CD4-positive, alpha-beta T cell treated with Interleukin-17A for 1 hour (primary cell): ENCODE measurements at regions not wholly inside any gene's neighbourhood (a gene's known extent, or its start where the extent isn't known, plus 50 kb on each side); places are given as distances from the start of the nearest gene placed in this dataset.

Experiments
- DNase-seq: peaks from one replicate; pipeline ENCODE4 v3.0.0-alpha.2; 2020

DNA sequence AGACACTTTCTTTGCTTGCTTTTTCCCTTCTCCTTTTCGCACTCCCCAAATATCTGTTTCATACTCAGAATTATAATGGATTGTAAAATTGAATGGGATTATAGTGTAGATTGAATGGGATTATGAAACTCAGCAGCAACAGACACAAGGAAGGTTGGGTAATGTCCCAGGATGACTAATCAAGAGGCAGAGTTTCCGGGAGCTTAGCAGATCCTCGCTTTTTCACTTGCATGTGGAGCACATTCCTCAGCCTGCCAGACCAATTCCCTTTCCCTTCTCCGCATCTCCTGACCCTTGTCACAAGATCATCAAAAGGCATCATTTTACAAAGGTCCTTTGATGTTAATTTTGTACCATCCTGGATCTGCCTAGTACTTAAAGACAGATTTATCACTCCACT, 55.1 kb upstream of the SLC1A1 start:
- no peak for DNase-seq

DNA sequence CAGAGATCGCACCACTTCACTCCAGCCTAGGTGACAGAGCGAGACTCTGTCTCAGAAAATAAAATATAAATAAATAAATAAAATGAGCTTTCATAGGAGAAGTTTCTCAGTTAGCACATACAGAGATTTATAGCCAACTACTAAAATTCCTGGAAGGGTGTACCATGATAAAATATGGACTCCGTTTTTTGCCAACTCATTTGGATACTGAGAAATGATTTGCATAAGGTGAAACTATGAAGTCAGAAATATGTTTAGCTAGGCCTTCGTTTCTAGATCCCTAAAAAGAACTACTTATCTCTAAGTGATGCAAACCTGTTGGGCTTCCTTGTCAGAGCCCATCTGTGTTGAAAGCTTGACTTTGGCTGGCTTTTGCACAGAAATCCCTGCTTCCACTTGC, 56.9 kb upstream of the SLC1A1 start:
- no peak for DNase-seq

DNA sequence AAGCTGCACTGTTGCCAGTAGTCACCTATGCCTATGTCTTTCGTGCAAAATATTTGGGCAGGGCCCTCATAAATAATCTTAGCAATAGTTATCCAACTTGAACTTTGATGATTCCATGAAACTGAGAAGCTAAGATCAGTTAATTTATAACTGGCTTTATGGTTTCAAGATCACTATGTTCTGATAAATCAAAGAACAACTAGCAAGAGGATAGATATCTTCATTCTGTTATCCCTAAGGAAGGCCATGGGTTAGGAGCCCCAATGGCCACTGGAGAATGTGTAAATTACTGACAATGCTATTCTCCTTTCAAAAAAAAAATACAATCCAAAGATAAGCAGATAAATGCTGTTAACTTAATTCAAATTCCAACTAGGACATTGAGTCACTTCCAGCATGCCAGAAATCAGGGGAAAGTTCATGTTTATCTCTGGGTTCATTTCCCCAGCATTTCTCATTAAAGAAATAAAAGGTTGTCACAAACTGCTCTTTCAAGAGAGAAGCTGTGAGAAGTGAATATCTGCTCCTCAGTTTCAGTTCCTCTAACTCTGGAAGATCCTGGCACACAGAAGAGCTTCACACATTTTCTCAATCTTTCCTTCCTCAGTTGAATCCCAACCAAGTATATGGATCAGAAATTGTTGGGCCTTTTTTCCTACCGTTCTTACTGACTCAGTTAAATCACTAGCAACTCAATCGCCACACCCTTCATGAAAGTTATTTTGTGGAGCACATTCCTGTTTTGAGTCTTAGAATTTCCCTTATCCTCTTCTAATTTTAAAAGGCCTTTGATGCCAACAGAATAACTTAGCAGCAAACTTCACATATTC, 59.6 kb upstream of the SLC1A1 start:
- DNase-seq, result no peak

DNA sequence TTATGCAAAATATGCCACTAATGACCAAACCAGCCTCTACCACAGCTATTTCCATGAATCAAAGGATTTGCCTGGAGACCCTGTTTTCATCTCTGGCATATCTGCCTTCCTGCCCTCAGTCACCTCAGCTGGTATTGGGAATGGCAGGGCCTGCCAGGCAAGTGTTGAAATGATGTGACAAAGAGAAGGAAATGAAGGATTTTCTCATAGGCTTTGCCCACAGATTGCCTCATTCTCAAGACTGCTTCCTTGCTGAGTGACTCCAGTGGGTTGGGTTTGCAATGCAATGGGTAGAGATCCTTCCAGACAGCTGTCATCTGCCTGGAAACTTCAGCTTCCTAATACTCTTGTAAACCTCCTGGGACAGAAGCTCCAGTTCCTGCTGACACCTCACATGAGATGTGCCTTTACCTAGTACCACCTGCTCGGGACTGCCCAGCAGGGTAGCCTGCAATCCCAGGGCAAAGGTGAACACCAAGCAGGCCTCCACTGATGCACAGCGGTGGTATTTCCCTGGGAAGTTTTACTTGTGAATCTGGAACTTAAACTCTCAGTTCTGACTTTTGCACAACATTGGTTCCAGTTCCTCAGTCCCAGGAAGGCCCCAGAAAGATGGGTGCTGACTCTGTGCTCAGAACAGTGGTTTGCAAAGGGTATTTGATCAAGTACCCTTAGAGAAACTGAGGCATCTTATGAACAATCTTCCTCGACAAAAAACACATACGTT, 64.8 kb upstream of the SLC1A1 start:
- no peak for DNase-seq

DNA sequence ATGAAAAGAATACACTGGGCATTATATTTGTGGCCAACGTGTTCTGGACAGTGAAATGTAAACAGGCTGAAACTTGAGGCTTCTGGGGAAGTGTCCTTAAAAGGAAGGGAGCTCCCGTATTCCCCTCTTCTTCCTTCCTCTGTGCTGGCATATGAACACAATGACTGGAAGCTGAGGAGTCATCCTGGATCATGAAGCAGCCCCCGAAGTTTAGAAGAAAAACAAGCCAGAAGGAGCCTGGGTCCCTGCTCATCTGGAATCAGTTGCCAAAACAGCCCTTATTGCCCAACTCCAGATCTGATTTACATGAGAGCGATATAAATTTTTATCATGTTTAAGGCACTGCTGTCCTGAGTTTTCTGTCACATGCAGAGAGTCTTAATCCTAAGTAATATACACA, 65.4 kb upstream of the SLC1A1 start:
- no peak for DNase-seq

DNA sequence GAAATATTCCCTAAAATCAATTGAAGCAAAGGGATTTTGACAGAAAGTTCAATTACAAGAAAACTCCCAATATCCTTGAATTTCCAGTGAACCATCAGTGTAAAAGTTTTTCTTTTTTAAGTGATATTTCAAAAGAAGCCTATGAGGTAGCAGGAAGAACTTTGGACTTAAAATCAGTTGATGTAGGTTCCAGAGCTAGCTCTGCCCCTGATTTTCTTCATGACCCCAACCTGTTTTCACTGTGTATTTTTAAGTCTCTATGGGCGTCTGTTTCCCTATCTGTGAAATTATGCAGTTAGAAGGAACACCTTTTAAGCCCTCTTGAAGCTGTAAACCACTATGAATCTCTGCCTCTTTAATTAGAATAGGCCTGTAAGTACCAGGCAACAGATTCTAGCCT, 66.2 kb upstream of the SLC1A1 start:
- no peak for DNase-seq

DNA sequence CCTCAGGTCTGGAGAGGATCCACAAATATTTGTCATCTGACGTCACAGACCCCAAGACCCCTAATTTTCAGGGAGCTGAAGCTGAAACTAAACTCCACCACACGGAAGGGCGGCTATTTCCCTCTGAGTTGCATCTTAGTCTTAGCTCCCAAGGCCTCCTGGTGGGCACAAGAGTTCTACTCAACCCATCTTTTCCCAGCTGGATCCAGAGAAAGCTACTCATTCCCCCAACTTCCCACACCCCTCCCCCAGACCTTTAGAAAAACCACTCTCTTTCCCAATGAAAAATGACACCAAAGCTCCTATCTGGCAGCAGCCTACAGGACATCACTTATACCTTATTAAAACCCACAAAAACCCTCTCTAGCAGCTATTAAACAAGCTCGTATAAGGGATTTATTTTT, 67.1 kb upstream of the SLC1A1 start:
- no peak for DNase-seq

DNA sequence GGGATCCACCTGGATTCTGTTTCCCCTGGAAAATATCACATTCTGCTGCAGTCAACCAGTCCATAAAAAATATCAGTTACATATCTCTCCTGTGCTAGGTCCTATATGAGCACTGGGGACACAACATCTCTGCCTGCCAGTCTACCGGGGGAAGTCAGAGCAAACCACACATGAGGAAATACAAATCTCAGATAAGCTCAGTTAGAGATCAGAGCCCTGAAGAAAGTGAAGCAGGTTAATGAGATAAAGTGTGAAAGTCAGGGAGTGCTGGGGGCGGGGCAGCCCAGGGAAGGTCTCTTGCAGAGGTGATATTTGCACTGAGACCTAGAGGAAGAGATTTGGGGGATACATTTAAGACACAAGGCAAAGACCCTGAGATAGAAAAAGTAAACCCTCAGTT, 67.8 kb upstream of the SLC1A1 start:
- no peak for DNase-seq

DNA sequence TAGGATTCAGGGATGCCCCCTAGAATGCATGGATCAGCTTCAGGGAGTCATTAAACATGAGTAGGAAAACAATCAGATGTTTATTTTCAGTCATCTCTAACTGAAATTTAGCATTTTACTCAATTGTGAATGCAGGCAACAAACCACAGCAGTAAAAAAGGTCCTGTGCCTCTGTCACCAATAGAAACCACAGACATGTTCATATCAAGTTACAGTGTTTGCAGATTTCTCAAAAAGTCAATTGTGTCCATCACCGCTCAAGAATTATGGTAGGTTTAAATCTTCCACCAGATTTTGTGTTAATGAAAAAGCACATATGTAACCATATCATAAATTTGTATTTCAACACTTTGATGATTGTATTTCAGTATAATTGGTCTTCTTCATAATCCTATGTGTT, 68.4 kb upstream of the SLC1A1 start:
- DNase-seq, result no peak

DNA sequence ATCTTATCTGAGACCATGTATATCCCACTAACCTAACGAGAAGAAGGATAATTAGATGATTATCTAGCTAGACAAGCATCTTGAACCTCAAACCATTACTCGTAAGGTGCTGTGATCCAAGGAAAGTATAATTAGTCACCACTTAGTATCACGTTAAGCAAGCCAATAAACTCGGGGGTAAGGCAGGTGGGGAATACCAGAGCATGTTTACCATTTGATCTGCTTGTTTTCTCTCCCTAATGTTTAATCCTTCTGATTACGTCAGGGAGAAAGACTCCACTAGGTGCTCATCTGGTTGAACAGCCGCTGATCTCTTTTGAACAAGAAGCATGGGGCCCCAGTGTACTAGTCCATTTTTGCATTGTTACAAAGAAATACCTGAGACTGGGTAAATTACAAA, 69.9 kb upstream of the SLC1A1 start:
- no peak for DNase-seq

DNA sequence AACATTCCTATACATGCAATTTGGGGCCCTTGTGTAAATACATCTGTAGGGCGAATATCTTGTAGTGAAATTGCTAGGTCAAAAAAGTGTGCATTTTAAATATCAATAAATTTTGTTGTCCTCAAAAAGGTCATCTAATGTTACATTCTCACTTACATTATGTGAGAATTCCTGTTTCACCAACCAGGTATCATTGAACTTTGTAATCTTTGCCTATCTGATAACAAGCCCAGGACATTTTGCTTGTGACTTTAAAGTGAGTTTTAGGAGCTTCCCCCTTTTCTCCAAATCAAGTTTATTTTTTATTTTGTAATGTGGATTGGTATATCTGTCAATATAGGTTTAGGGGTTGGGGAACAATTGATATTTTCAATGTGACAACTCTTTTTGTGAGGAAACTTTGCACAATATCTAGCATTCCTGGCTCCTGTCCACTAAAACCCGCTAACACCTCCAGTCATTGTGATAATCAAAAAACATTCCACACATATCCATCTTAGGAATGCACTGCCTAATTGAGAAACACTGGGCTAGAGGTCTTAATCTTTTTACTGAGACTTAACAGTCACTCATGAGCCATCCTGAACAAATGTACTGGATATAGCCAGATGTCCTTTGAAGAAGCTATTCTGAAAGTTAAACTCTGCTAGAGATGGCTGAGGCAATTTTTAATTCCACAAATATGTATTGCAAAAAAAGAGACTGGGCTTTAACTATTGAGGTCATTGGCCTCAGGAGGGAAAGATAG, 72.5 kb upstream of the SLC1A1 start:
- no peak for DNase-seq

DNA sequence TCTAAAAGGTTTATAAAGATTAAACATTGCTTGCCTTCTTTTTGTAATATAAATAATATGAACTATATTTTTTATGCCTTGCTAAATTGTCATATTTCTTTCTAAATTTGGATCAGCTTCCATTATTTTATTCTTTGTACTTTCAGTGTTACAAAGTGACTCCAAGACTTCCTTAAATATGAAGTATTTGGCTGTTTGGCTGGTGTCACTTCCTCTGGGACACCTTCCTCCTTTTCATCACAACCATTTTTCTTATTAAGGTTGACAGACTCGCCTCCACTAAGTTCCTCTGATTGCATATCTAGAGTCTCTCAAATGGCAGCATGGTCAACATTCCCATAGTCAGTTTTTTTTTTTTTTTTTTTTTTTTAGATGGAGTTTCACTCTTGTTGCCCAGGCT, 73.8 kb upstream of the SLC1A1 start:
- no peak for DNase-seq

DNA sequence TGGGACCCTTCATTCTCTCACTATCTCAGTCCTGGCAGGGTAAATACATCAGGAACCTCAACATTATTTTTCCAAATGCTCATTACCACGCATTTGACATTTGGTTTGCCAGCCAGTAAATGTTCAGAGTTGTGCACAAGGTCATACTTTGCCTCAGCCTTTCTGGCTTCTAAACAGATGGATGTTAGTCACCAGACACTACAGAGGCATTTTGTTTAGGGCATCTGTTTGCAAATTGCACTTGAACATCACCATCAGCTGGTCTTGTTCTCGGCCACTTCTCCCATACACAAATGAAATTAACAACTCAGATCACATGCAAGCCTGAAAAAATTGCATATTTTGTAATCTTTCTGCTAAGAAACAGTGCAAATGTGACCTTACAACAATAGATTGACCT, 75.0 kb upstream of the SLC1A1 start:
- DNase-seq, result no peak

DNA sequence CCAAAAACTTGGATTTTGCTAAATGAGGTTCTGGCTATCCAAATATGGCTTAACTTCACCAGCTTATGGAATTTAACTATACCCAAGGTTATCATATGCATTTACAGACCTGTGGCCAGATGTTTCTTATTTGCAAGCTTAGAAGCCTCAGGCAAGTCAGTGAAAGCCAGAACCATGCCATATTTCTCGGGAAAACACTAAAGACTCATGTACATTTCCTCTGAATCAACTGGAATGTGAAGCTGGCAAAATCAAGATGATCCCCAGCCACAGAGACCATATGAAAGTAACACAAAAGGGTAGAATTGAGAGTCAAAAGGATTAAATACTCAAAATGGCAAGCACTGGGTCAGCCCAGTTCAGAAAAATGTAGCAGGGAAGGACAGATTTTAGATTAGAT, 76.4 kb upstream of the SLC1A1 start:
- DNase-seq, result no peak

DNA sequence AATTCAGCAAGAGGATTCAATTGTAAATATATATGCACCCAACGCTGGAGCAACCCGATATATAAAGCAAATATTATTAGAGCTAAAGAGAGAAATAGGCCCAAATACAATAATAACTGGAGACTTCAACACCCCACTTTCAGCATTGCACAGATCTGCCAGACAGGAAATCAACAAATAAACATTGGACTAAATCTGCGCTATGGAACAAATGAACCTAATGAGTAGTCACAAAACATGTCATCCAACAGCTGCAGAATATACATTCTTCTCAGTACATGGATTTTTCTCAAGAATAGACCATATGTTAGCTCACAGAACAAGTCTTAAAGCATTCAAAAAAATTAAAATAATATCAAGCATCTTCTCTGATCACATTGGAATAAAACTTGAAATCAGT, 86.1 kb upstream of the SLC1A1 start:
- no peak for DNase-seq

DNA sequence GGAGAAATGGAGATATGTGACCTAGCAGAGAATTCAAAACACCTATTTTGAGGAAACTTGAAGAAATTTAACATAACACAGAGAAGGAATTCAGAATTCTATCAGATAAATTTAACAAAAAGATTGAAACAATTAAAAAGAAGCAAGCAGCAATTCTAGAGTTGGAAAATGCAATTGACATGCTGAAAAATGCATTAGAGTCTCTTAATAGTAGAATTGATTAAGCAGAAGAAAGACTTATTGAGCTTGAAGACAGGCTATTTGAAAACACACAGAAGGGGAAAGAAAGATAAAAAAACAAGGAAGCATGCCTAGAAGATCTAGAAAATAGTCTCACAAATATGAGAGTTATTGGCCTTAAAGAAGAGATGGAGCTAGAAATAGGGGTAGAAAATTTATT, 87.8 kb upstream of the SLC1A1 start:
- DNase-seq, result no peak

DNA sequence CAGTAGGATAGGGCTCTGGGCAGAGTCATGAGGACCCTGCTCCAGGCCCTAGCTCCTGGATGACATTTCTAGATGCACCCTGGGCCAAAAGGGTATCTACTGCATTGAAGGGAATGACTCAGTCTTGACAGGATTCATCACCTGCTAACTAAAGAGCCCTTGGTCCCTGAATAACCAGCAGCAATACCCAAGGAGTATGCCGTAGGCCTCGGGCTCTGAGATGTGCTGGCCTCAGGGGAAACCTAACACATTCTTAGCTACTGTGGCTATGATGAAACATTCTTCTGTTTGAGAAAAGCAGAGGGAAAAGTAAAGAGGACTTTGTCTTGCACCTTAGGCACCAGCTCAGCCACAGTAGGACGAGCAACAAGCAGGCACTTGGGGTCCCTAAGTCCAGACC, 89.5 kb upstream of the SLC1A1 start:
- DNase-seq, result no peak

DNA sequence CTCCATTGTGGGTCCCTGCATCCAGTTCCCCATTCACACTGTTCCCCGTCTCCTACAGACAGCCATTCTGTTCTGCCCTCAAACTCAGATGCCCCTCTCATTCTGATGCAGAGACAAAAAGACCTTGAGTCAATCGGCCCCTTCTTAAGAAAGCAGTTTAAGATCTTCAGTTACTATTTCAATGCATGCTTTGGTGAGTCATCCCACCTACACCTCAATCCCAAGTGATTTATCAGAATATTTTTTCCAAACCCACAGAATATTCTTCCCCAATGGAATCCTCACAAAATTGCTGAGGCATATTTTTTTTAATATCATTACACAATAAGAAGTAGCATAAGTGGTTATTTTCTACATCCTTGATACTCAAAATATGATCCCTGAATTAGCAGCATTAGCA, 92.4 kb upstream of the SLC1A1 start:
- DNase-seq, result no peak

DNA sequence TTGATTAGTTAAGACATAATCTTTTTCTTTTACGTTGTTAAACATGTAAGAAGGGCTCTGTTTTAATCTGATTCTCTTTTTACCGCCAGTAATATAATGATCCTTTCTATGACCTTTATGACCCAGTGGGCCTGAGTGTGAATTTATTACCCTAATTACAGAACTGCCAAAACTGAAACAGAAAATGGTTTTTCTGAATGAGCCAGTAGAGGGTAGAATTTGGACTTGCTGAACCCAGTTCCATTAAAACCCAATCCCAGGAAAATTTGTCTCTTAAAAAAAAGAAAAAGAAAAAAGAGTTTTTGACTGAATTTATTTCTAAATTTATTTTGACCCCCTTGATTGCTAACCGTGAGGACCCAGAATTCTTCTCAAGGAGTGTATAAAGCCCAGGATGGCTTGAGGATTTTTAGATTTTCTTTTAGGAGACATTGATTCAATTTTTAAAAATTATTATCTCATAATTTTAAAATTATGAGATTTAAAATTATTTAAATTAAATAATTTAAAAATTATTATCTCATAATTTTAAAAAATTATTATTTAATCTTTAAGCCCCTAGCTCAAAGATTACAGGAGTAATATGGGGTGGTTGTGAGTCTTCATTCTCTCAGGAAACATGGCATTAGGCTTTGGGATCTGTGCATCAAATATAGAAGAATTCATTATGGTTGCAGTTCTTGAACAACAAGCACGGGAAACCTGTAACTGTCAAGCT, 94.1 kb upstream of the GLIS3 start:
- DNase-seq, result no peak

DNA sequence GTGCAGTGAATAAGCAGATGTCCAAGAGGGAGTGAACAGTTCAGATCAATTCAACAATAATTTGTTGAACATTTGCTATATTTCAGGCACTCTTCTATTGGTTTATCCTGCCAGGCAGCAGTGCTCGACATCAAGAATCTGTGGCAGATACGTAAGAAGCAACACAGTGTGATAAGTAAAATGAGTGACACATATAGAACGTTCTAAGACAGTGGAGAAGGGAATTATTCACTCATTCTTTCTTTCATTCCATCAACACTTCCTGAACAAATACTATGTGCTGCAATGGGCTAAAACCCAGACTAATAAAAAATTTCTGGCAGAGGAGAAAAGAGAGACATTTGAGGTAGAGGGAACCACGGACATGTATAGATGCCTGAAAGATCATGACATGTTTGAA, 89.9 kb upstream of the GLIS3 start:
- no peak for DNase-seq

DNA sequence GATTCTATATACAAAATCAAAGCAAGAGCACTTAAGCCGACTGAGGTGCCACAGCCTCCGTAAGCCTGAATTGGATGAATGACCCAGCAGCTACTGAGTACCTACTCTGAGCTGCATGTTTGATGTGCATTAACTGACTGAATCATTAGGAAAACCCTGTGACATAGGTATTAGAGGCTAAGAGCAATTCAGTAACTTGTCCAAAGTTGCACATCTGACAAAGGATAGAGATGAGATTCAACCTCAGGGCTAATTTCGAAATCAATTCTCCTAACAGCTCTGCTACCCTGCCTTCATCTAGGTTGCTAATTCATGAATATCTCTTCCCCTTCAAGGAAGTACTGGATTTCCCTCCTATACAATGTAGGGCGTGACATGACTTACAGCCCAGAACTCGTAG, 89.1 kb upstream of the GLIS3 start:
- DNase-seq, result no peak

DNA sequence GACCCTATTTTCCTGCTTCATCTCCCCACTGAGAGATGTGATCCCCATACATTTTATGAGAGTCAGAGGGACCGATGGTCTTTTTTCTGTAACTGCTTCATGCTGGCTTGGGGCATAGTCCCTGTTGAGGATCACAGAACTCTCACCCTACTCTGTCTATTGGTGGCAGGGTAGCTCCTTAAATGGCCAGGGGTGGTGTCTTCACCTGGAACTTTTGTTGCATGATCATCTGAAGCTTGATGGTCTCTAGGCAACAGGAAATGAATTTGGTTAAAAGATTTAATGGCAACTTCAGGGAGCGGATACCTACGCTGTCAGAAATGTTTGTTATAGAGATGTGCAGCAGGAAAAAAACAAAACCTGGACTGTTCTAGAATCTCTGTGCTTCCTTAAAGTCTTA, 87.0 kb upstream of the GLIS3 start:
- no peak for DNase-seq

DNA sequence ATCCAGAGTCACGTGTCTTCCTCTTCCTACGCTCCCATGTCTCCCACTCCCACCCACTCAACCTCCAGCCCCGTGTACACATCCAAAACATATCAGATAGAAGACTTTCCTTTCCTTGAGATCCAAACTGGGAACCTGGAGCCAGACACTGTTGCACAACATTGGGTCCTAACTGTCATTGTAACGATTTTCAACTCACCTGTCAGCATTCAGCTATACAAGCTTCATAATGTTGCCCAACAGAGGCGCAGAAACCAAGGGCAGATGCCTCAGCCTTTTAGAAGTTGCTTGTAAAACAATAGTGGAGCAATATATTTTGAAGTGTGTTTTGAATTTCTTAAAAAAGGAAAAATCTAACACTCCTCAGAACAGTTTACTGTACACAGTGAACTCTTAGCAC, 84.9 kb upstream of the GLIS3 start:
- DNase-seq, result no peak
